ENCODE measurements at regions not wholly inside any gene's neighbourhood (a gene's known extent, or its start where the extent isn't known, plus 50 kb on each side); places are given as distances from the start of the nearest gene placed in this dataset.

DNA sequence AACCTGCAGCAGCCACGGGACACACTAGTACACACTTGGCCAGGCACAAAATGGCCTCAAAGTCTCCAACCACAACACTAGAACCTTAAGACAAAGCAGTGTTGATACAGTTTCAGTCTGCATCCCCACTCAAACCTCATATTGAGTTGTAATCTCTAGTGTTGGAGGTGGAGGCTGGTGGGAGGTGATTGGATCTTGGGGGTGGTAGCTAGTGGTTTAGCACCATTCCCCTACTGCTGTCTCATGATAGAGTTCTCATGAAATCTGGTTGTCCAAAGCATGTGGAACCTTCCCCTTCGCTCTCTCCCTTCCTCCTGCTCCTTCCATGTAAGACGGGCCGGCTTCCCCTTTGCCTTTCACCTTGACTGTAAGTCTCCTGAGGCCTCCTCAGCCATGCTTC, 638.7 kb downstream of the UQCRFS1 start:
- no peaks in the 10 kb centered on the region for H3K9me3 ChIP-seq
- no peaks in the 10 kb centered on the region for H3K4me1 ChIP-seq
- no peak overlapping the region for H3K27ac ChIP-seq
- H3K27me3 ChIP-seq: no peaks in the 10 kb centered on the region
- no peak for ATAC-seq
- no peaks in the 10 kb centered on the region for H3K36me3 ChIP-seq
- DNase-seq: no peak
- no peak for TF ChIP-seq CTCF (IDR thresholded peaks at IDR 0.05)
- intact Hi-C loops (cut with DNase I): no loop called here
- H3K4me3 ChIP-seq: no peak overlapping the region

GRCh38 chr19:28569132-28570131, 643.5 kb downstream of the UQCRFS1 start:
- Histone ChIP-seq H3K9me3 (no peaks in the 10 kb centered on the region), H3K27me3 (no peaks in the 10 kb centered on the region), H3K27ac (no peak overlapping the region), H3K4me3 (no peak overlapping the region), H3K4me1 (no peaks in the 10 kb centered on the region), H3K36me3 (no peaks in the 10 kb centered on the region)
- DNase-seq: no peak
- intact Hi-C loops (cut with DNase I): no loop called here
- TF ChIP-seq CTCF (IDR thresholded peaks at IDR 0.05): no peak
- ATAC-seq: no peak

DNA sequence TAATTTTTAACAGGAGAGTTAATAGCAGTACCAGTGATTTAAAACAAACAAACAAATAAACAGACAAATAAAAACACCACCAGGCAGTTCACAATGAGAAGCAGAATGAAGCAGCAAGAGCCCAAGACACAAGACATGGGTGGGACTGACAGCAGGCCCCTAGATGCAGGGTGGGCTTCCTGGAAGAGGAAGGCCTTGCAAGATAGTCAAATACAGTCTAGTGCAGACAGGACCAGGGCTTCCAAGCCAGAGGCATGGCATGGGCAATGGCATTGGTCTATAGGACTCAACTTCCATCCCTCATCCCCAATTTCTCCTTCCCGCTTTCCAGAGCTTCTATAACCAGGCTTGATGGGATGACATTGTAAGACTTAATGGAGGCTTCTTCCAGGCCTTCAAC, 645.1 kb downstream of the UQCRFS1 start:
- no peak for TF ChIP-seq CTCF (IDR thresholded peaks at IDR 0.05)
- Histone ChIP-seq H3K4me3 (no peak overlapping the region), H3K36me3 (no peaks in the 10 kb centered on the region), H3K4me1 (no peaks in the 10 kb centered on the region), H3K27me3 (no peaks in the 10 kb centered on the region), H3K27ac (no peak overlapping the region), H3K9me3 (no peaks in the 10 kb centered on the region)
- no peak for ATAC-seq
- intact Hi-C loops (cut with DNase I): no loop called here
- DNase-seq: no peak

GRCh38 chr19:28563964-28564921, 648.7 kb downstream of the UQCRFS1 start:
- Histone ChIP-seq H3K4me3 (no peak overlapping the region), H3K4me1 (no peaks in the 10 kb centered on the region), H3K27ac (no peak overlapping the region), H3K27me3 (no peaks in the 10 kb centered on the region), H3K36me3 (no peaks in the 10 kb centered on the region), H3K9me3 (no peaks in the 10 kb centered on the region)
- DNase-seq (no peak), ATAC-seq (no peak)
- TF ChIP-seq CTCF (IDR thresholded peaks at IDR 0.05): no peak
- intact Hi-C loops (cut with DNase I): no loop called here

GRCh38 chr19:28560786-28561185, 652.2 kb downstream of the UQCRFS1 start:
- Histone ChIP-seq H3K36me3 (no peaks in the 10 kb centered on the region), H3K27ac (no peak overlapping the region), H3K27me3 (no peaks in the 10 kb centered on the region), H3K4me3 (no peak overlapping the region), H3K4me1 (no peaks in the 10 kb centered on the region), H3K9me3 (no peaks in the 10 kb centered on the region)
- no peak for DNase-seq
- intact Hi-C loops (cut with DNase I): no loop called here
- no peak for ATAC-seq
- no peak for TF ChIP-seq CTCF (IDR thresholded peaks at IDR 0.05)

Data from upper lobe of right lung (tissue), 1 donor.